Right cardiac atrium (tissue), 5 donors: ENCODE measurements at regions not wholly inside any gene's neighbourhood (a gene's known extent, or its start where the extent isn't known, plus 50 kb on each side); places are given as distances from the start of the nearest gene placed in this dataset.
A peak's percentile ranks its signal among the peaks of the same experiment; 100 is the strongest.
"Not testable (repeated sequence)": the region's sequence is repeated elsewhere in the genome, so short reads cannot be mapped to it uniquely, and the experiment has no call there.

Experiments used
- ATAC-seq, 2 donors: fragments of 200-7000 bp; cut with Tn5 transposase; one replicate each; pipeline versions ENCODE4 v1.8.0 to v1.9.1; 2020; ENCODE audit warnings: moderate library complexity in 2 of 2, mild to moderate bottlenecking in 1 of 2
- DNase-seq, 3 donors: peaks; one replicate each; pipeline ENCODE4 v3.0.0-alpha.2; 2020
- H3K27ac ChIP-seq: one replicate; pipeline ENCODE4 v1.5.1; 2013; ENCODE audit warnings: mild to moderate bottlenecking, low read length, control low read depth, moderate library complexity
- H3K27me3 ChIP-seq: one replicate; pipeline ENCODE4 v1.6.1; 2013; ENCODE audit not compliant: control insufficient read depth, insufficient read depth
- H3K4me1 ChIP-seq: one replicate; pipeline ENCODE4 v1.6.1; 2013; ENCODE audit warnings: low read length; ENCODE audit not compliant: control insufficient read depth, insufficient read depth
- H3K4me3 ChIP-seq: one replicate; pipeline ENCODE4 v1.5.1; 2013; ENCODE audit warnings: low read length, control low read depth
- H3K9me3 ChIP-seq: one replicate; pipeline ENCODE4 v1.6.1; 2013; ENCODE audit warnings: low read length; ENCODE audit not compliant: control insufficient read depth
- WGBS: extraction: QIAGEN DNeasy Blood & Tissue Kit; methylation state at CpG from one replicate; pipeline ENCODE4 v1.1.7; 2013; 5-methylcytosine and 5-hydroxymethylcytosine counted together
- intact Hi-C, 4 donors: fragments of 100-400 bp; cut with DNase I; formaldehyde crosslinking; loops; one replicate each; pipeline versions ENCODE4 v1.11.0 to v1.14.0; 2022 to 2023
- donor health status: healthy with polysubstance abuse.
- donor health status: DM: no; HTN: yes; CAD: no.
- donor health status: DM: no; HTN: no; CAD: no.
- donor health status: DM: no; HTN: yes; CAD: no; lungs with severe emphysema.
- donor health status: DM: yes; HTN: yes; CAD: no.

DNA sequence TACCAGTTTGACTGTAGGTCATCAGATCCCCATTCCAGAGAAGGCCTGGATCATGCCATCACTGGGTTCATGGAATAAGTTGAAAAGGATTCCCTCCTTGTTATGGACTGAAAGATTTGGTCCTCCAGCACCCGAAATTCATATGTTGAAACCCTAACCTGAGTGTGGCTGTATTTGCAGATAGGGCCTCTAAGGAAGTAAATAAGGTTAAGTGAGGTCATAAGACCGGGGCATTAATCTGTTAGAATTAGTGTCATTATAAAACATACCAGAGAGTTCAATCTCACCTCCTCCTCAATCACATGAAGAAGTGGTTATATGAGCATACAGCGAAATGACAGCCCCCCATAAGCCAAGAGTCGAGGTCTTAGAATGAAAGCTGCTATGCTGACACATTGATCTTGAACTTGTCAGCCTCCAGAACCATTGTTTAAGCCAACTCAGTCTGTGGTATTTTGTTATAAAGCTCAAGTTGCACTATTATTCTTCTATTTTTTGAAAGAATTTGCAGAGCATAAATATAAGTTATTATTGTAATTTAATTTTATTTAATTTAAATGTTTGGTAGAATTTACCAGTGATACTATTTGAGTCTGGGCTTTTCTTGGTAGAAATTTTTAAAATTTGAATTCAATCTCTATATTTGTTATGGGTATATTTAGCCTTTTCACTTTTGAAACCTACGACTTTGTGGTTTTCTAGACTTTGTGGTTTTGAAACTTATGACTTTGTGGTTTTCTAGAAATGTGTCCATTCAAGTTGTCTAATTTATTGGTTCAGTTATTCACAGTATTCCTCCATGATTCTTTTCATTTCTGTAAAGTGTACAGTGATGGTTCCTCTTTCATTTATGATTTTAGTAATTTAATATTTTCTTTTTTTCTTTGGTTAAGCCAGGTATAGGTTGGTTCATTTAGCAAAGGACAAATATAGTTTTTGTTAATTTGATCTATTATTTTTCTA, 1206.7 kb upstream of the CDH2 start:
- Histone ChIP-seq H3K27me3 (no peaks in the 10 kb centered on the region), H3K4me3 (no peak overlapping the region), H3K4me1 (no peaks in the 10 kb centered on the region), H3K9me3 (no peaks in the 10 kb centered on the region), H3K27ac (no peak overlapping the region)
- WGBS, result 68% methylated on average over 5 of the region's 5 CpGs
- ATAC-seq (no peak), DNase-seq (no peak)
- intact Hi-C loops, result no loop called here

GRCh38 chr18:29378651-29379136, 1201.8 kb upstream of the CDH2 start:
- intact Hi-C loops, result no loop called here
- H3K4me3 ChIP-seq, result no peak overlapping the region
- DNase-seq (no peak), ATAC-seq (no peak)
- H3K4me1 ChIP-seq, result no peaks in the 10 kb centered on the region
- H3K27me3 ChIP-seq, result no peaks in the 10 kb centered on the region
- WGBS, result 56% methylated on average over 3 of the region's 3 CpGs
- no peak overlapping the region for H3K27ac ChIP-seq
- no peaks in the 10 kb centered on the region for H3K9me3 ChIP-seq

GRCh38 chr18:29377346-29377745, 1200.4 kb upstream of the CDH2 start:
- Histone ChIP-seq H3K27me3 (no peaks in the 10 kb centered on the region), H3K4me3 (no peak overlapping the region), H3K27ac (no peak overlapping the region), H3K4me1 (no peaks in the 10 kb centered on the region), H3K9me3 (no peaks in the 10 kb centered on the region)
- 94% methylated on average over 1 of the region's 1 CpG for WGBS
- DNase-seq (no peak), ATAC-seq (no peak)
- intact Hi-C loops, result no loop called here

DNA sequence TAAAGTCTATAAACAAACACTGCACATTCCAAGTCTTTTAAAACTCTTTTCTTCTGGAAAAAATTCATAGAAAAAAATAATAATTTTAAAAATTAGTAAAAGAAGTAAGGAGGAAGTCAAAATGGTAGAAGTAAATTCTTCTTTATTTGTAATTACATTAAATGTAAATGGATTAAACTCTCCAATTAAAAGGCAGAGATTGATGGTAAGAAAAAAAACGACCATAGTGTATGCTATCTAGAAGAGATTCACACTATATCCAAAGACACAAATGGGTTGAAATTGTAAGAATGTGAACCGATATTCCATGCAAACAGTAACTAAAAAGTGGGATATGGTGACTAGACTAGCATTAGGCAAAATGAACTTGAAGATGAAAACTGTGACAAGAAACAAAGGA, 1196.1 kb upstream of the CDH2 start:
- Histone ChIP-seq H3K27me3 (no peaks in the 10 kb centered on the region), H3K4me1 (no peaks in the 10 kb centered on the region), H3K4me3 (no peak overlapping the region), H3K27ac (no peak overlapping the region), H3K9me3 (no peaks in the 10 kb centered on the region)
- intact Hi-C loops, result no loop called here
- ATAC-seq (no peak), DNase-seq (no peak)
- 67% methylated on average over 2 of the region's 2 CpGs for WGBS

GRCh38 chr18:29361843-29362242, 1184.9 kb upstream of the CDH2 start:
- 87% methylated on average over 15 of the region's 15 CpGs for WGBS
- ATAC-seq (no peak), DNase-seq (peak in 2 of 3 donors; percentile 36 to 38)
- intact Hi-C loops, result no loop called here
- H3K4me3 ChIP-seq, result no peak overlapping the region
- H3K9me3 ChIP-seq, result no peaks in the 10 kb centered on the region
- no peaks in the 10 kb centered on the region for H3K27me3 ChIP-seq
- H3K27ac ChIP-seq, result no peak overlapping the region
- no peaks in the 10 kb centered on the region for H3K4me1 ChIP-seq

GRCh38 chr18:29360659-29361058, 1183.7 kb upstream of the CDH2 start:
- H3K4me3 ChIP-seq, intact Hi-C loops, H3K27me3 ChIP-seq, DNase-seq, H3K27ac ChIP-seq, H3K9me3 ChIP-seq, H3K4me1 ChIP-seq, ATAC-seq: not testable (repeated sequence)
- WGBS, result 81% methylated on average over 4 of the region's 4 CpGs

GRCh38 chr18:29359222-29359621, 1182.3 kb upstream of the CDH2 start:
- not testable (repeated sequence) for DNase-seq, H3K4me3 ChIP-seq, H3K4me1 ChIP-seq, H3K27ac ChIP-seq, H3K27me3 ChIP-seq, H3K9me3 ChIP-seq, ATAC-seq
- intact Hi-C loops, result loop anchor here in 1 of 4 donors (10.0 kb wide), 1 partner anchor 64 kb away; no protein-coding TSS in a partner anchor

- WGBS, result 94% methylated on average over 1 of the region's 1 CpG
- Histone ChIP-seq H3K4me3 (no peak overlapping the region), H3K27ac (no peak overlapping the region), H3K9me3 (no peaks in the 10 kb centered on the region), H3K27me3 (no peaks in the 10 kb centered on the region), H3K4me1 (no peaks in the 10 kb centered on the region)
- no peak for DNase-seq
- no peak for ATAC-seq
- intact Hi-C loops, result loop anchor here in 1 of 4 donors (10.0 kb wide), 1 partner anchor 56 kb away; no protein-coding TSS in a partner anchor
These were observed 1174.2 kb upstream of the CDH2 start for GRCh38 chr18:29351171-29351570.

GRCh38 chr18:29328932-29329331, 1152.0 kb upstream of the CDH2 start:
- WGBS, result 67% methylated on average over 2 of the region's 2 CpGs
- H3K27me3 ChIP-seq, result no peaks in the 10 kb centered on the region
- DNase-seq (no peak), ATAC-seq (no peak)
- no peak overlapping the region for H3K4me3 ChIP-seq
- H3K9me3 ChIP-seq, result no peaks in the 10 kb centered on the region
- no peaks in the 10 kb centered on the region for H3K4me1 ChIP-seq
- intact Hi-C loops, result no loop called here
- H3K27ac ChIP-seq, result no peak overlapping the region

DNA sequence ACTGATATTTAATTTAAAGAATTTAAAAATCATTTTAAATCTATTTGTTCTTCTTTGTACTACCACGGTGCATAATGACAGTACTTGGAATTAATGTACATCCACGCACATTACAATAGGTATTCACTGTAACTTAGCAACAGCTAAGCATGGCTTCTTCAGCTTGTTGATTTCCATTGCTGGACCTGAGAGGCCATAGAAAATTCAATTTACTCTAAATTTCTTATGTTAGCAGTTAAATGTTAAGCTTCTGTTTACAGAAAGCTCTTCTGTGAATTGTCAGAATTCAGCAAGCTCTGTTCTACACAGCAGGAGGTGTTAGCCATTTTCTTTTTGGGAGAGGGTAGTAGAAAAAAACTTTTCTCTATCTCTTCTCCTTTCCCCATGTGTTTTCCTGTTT, 1149.3 kb upstream of the CDH2 start:
- no peak overlapping the region for H3K27ac ChIP-seq
- H3K27me3 ChIP-seq, result no peaks in the 10 kb centered on the region
- intact Hi-C loops, result no loop called here
- H3K9me3 ChIP-seq, result no peaks in the 10 kb centered on the region
- DNase-seq (no peak), ATAC-seq (no peak)
- no peaks in the 10 kb centered on the region for H3K4me1 ChIP-seq
- WGBS, result 80% methylated on average over 2 of the region's 2 CpGs
- no peak overlapping the region for H3K4me3 ChIP-seq

DNA sequence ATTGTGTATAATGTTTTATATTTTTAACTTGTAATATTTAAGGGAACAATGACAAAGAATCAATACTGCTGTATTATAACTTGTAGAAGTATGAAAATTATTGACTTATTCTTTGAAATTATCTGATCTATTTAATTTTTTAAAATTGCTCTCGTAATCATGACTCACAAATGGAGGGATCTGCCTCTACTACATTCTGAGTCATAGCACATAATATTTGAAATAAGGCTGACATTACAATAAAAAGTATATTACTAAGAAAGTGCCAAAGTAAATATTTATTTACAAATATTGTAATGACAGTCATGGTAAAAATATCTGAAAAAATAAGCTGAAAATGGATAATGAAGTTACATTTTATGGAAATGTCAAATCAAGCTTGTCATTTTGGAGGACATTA, 1144.6 kb upstream of the CDH2 start:
- DNase-seq (no peak), ATAC-seq (no peak)
- Histone ChIP-seq H3K4me3 (no peak overlapping the region), H3K27me3 (no peaks in the 10 kb centered on the region), H3K9me3 (no peaks in the 10 kb centered on the region), H3K4me1 (no peaks in the 10 kb centered on the region), H3K27ac (no peak overlapping the region)
- 81% methylated on average over 1 of the region's 1 CpG for WGBS
- intact Hi-C loops, result no loop called here
